Lung (tissue), 11 donors: ENCODE measurements at regions not wholly inside any gene's neighbourhood (a gene's known extent, or its start where the extent isn't known, plus 50 kb on each side); places are given as distances from the start of the nearest gene placed in this dataset.

Source experiments
- ATAC-seq: fragments of 200-7000 bp; cut with Tn5 transposase; one replicate; pipeline ENCODE4 v1.9.1; 2020; ENCODE audit warnings: moderate number of reproducible peaks; ENCODE audit not compliant: insufficient read depth, low FRiP score
- DNase-seq, 3 donors: peaks; one replicate each; pipeline ENCODE4 v3.0.0-alpha.2; 2013 to 2017
- H3K27ac ChIP-seq, 2 donors: one replicate each; pipeline ENCODE4 v1.5.1; 2013; ENCODE audit warnings: mild to moderate bottlenecking in 2 of 2, moderate library complexity in 2 of 2, control low read depth in 1 of 2, inconsistent platforms in 1 of 2, low read depth in 1 of 2, low read length in 1 of 2
- H3K27me3 ChIP-seq, 3 donors: one replicate each; pipeline ENCODE4 v1.5.1; 2013; ENCODE audit warnings: low read length in 2 of 3; ENCODE audit not compliant: control insufficient read depth in 3 of 3, insufficient read depth in 3 of 3
- H3K36me3 ChIP-seq, 4 donors: one replicate each; pipeline ENCODE4 v1.5.1; 2013; ENCODE audit warnings: low read length in 4 of 4, mild to moderate bottlenecking in 1 of 4, moderate library complexity in 1 of 4; ENCODE audit not compliant: control insufficient read depth in 4 of 4, insufficient read depth in 4 of 4
- H3K4me1 ChIP-seq, 5 donors: one replicate each; pipeline ENCODE4 v1.5.1; 2013; ENCODE audit warnings: low read length in 5 of 5, mild to moderate bottlenecking in 2 of 5, moderate library complexity in 1 of 5; ENCODE audit not compliant: control insufficient read depth in 5 of 5, insufficient read depth in 5 of 5
- H3K4me3 ChIP-seq: one replicate; pipeline ENCODE4 v1.5.1; 2013; ENCODE audit warnings: mild to moderate bottlenecking, control low read depth, moderate library complexity
- H3K9ac ChIP-seq, 2 donors: one replicate each; pipeline ENCODE4 v1.5.1; 2013; ENCODE audit warnings: low read length in 2 of 2, control low read depth in 1 of 2; ENCODE audit not compliant: insufficient read depth in 1 of 2
- H3K9me3 ChIP-seq, 4 donors: one replicate each; pipeline ENCODE4 v1.5.1; 2013; ENCODE audit warnings: low read length in 3 of 4, mild to moderate bottlenecking in 1 of 4, moderate library complexity in 1 of 4; ENCODE audit not compliant: control insufficient read depth in 4 of 4, insufficient read depth in 3 of 4
- CTCF ChIP-seq: IDR thresholded peaks from 2 replicates; pipeline ENCODE4 v1.5.1; 2012; ENCODE audit warnings: mild to moderate bottlenecking; ENCODE audit errors: control extremely low read depth, extremely low read depth
- WGBS, 2 donors: extraction: QIAGEN DNeasy Blood & Tissue Kit; methylation state at CpG; one replicate each; pipeline ENCODE4 v1.1.7; 2013; 5-methylcytosine and 5-hydroxymethylcytosine counted together
- donor health status: control.
- donor health status: control.
- donor health status: Bipolar disorder and iron deficiency.
- donor health status: healthy.
- donor health status: DM: yes; HTN: yes; CAD: no.

DNA sequence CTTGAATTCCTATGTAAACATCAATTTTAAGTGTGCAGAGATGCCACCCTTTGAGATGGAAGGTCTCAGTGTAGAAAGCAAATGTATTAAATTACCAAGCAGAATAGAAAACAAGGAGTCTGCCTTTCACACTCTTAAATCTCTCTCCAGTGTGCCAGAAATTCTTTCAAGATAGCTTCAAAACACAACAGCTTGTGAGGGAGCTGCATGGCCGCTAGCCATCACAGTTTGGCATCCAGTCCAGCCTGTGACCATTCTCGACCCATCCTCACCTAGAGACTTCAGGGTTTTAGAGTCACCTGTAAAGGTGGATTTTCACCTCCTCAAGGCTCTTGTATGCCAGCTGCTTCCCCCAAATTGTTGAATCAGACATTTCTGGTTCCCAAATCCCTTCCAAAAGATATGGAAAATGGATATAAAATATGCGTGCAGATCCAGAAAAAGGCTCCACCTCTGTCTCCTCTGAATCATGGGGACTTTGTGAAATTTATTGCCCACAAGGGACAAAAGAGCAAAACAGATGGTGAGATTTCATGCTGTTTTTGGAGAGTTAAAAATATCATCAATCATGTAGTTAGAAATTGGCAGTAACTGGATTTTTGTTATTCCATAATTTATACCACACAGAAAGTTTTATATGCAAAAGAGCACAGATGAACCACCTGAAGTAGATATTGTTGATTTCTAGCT, 114.2 kb upstream of the THRB start:
- H3K27ac ChIP-seq: no peak overlapping the region
- no peak for TF ChIP-seq CTCF
- H3K27me3 ChIP-seq: no peaks in the 10 kb centered on the region
- WGBS, 2 donors: 74 to 92% methylated on average over 3 of the region's 3 CpGs
- no peaks in the 10 kb centered on the region for H3K9me3 ChIP-seq
- peak; percentile 24 to 62 (median 38) for DNase-seq
- ATAC-seq: no peak
- H3K9ac ChIP-seq: no peak overlapping the region
- peaks cover 0 to 16% (median 0%) of the 10 kb centered on the region in 5 donors for H3K4me1 ChIP-seq
- no peaks in the 10 kb centered on the region for H3K36me3 ChIP-seq
- no peak overlapping the region for H3K4me3 ChIP-seq

GRCh38 chr3:24614359-24614758, 119.7 kb upstream of the THRB start:
- ATAC-seq (no peak), DNase-seq (no peak)
- no peak for TF ChIP-seq CTCF
- WGBS, 2 donors: 81 to 92% methylated on average over 1 of the region's 1 CpG
- Histone ChIP-seq H3K4me3 (no peak overlapping the region), H3K27ac (no peak overlapping the region), H3K27me3 (no peaks in the 10 kb centered on the region), H3K9ac (no peak overlapping the region), H3K9me3 (no peaks in the 10 kb centered on the region), H3K36me3 (no peaks in the 10 kb centered on the region), H3K4me1 (no peaks in the 10 kb centered on the region)

DNA sequence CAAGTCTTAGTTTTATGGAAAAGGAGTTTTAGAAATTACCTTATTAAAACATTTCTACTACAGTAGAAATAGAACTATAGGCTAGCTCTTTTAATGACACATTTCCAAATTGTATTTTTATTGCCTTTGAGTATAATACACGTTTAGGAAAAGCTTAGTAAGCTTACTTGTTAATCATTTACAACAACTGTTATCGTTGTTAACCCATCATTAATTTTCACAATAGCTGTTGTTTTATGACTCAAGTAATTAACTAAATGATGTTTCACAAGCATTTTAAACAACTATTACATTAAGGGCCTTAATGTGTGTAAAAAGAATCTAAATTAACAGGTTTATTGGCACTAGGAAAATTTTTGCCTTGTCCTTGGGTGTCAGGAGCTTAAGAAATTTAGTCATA, 120.5 kb upstream of the THRB start:
- TF ChIP-seq CTCF: no peak
- Histone ChIP-seq H3K4me3 (no peak overlapping the region), H3K27ac (no peak overlapping the region), H3K9ac (no peak overlapping the region), H3K9me3 (no peaks in the 10 kb centered on the region), H3K4me1 (no peaks in the 10 kb centered on the region), H3K27me3 (no peaks in the 10 kb centered on the region), H3K36me3 (no peaks in the 10 kb centered on the region)
- DNase-seq: no peak
- 80 to 86% methylated on average over 2 of the region's 2 CpGs for WGBS, 2 donors
- no peak for ATAC-seq
